ENCODE measurements at regions not wholly inside any gene's neighbourhood (a gene's known extent, or its start where the extent isn't known, plus 50 kb on each side); places are given as distances from the start of the nearest gene placed in this dataset.

DNA sequence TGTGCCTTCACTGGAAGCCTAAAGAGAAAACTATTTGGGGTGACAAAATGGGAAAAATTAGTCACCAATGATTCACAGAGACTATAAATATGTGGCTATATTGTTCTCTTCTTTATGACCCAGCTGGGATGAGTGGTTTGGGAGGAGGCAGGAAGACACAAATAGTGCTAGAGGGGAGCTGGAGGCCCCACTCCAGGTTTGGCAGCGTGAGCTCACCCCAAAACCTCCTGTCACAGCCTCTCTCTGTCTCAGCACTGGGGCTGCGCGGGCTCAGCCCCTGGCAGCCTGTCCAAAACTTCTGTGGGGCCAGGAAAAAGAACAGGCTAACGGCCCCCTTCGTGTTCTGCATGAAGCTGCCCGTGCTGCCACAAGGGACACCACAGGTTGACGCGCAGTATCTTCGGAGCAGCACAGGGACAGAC is 73.2 kb upstream of the LCLAT1 start:
- Histone ChIP-seq H3K27me3 (ENCODE audit: low read depth) (no peaks in the 10 kb centered on the region), H3K36me3 (no peaks in the 10 kb centered on the region), H3K9me3 (replicated peaks) (no peaks in the 10 kb centered on the region), H3K4me1 (no peaks in the 10 kb centered on the region), H3K27ac (replicated peaks) (no peak overlapping the region), H3K4me3 (no peak overlapping the region)
- intact Hi-C loops (cut with micrococcal nuclease): no loop called here
- TF ChIP-seq, protein P1, sequence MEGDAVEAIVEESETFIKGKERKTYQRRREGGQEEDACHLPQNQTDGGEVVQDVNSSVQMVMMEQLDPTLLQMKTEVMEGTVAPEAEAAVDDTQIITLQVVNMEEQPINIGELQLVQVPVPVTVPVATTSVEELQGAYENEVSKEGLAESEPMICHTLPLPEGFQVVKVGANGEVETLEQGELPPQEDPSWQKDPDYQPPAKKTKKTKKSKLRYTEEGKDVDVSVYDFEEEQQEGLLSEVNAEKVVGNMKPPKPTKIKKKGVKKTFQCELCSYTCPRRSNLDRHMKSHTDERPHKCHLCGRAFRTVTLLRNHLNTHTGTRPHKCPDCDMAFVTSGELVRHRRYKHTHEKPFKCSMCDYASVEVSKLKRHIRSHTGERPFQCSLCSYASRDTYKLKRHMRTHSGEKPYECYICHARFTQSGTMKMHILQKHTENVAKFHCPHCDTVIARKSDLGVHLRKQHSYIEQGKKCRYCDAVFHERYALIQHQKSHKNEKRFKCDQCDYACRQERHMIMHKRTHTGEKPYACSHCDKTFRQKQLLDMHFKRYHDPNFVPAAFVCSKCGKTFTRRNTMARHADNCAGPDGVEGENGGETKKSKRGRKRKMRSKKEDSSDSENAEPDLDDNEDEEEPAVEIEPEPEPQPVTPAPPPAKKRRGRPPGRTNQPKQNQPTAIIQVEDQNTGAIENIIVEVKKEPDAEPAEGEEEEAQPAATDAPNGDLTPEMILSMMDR (IDR thresholded peaks at IDR 0.05; ENCODE audit: borderline replicate concordance): no peak
- no peak for DNase-seq

DNA sequence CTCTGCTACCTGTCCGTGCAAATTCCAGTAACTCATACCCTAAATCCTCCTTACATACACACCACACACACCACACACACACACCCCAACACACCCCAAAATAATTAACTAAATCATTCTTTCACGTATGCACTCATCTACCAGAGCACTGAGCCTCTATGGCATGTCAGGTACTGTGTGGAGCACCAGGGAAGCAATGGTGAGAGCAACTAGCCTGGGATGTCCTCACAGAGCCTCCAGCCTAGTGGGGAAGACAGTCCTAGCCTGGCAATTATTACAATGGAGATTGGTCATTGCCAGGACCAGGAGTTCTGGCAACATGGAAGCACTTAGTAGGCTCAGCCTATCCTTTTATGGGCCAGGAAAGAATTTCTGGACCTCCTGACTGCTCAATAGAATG is 72.7 kb upstream of the LCLAT1 start:
- no peaks in the 10 kb centered on the region for H3K9me3 ChIP-seq (replicated peaks)
- H3K27me3 ChIP-seq (ENCODE audit: low read depth): no peaks in the 10 kb centered on the region
- no peak overlapping the region for H3K4me3 ChIP-seq
- H3K27ac ChIP-seq (replicated peaks): no peak overlapping the region
- no peak for DNase-seq
- H3K36me3 ChIP-seq: no peaks in the 10 kb centered on the region
- intact Hi-C loops (cut with micrococcal nuclease): no loop called here
- H3K4me1 ChIP-seq: no peaks in the 10 kb centered on the region
- TF ChIP-seq, protein P1 (IDR thresholded peaks at IDR 0.05; ENCODE audit: borderline replicate concordance): no peak

DNA sequence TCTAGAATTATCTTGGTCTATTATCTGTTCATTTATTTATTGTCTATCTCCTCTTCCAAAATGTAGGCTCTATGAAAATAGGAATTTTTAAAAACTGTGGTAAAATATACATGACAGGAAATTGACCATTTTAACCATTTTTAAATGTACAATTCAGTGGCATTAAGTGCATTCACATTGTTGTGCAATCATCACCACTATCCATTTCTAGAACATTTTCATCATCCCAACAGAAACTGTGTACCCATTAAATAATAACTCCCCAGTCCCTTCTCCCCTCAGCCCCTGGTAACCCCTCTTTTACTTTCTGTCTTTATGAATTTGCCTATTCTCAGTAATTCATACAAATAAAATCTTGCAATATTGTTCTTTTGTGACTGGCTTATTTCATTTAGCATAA is 71.1 kb upstream of the LCLAT1 start:
- intact Hi-C loops (cut with micrococcal nuclease): no loop called here
- H3K4me1 ChIP-seq: no peaks in the 10 kb centered on the region
- TF ChIP-seq, protein P1 (IDR thresholded peaks at IDR 0.05; ENCODE audit: borderline replicate concordance): no peak

DNA sequence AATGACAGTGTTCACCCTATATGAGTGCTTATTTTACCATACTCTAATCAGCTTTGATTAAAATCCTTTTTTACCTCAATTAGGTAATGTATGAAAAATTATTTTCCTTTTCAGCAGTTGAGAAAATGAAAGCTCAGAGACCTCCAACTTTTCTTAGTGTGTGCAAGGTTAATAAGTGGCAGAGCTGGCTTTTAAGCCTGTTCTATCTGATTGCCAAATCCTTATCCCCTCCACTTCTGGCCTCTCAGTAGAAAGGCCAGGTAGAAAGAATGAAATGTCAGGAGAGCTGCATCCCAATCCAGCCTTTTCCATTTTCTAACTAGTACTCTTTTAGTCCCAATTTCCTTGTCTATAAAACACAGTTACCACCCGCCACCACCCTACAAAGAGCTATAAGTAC is 67.6 kb upstream of the LCLAT1 start:
- no peak for DNase-seq
- Histone ChIP-seq H3K27ac (replicated peaks) (no peak overlapping the region), H3K9me3 (replicated peaks) (no peaks in the 10 kb centered on the region), H3K4me1 (no peaks in the 10 kb centered on the region), H3K4me3 (no peak overlapping the region), H3K27me3 (ENCODE audit: low read depth) (no peaks in the 10 kb centered on the region), H3K36me3 (no peaks in the 10 kb centered on the region)
- TF ChIP-seq, protein P1 (IDR thresholded peaks at IDR 0.05; ENCODE audit: borderline replicate concordance): no peak
- intact Hi-C loops (cut with micrococcal nuclease): no loop called here

More for the DNA sequence above, 71.1 kb upstream of the LCLAT1 start:
- Histone ChIP-seq H3K36me3 (no peaks in the 10 kb centered on the region), H3K4me3 (no peak overlapping the region), H3K9me3 (replicated peaks) (no peaks in the 10 kb centered on the region), H3K27me3 (ENCODE audit: low read depth) (no peaks in the 10 kb centered on the region), H3K27ac (replicated peaks) (no peak overlapping the region)
- DNase-seq: no peak

DNA sequence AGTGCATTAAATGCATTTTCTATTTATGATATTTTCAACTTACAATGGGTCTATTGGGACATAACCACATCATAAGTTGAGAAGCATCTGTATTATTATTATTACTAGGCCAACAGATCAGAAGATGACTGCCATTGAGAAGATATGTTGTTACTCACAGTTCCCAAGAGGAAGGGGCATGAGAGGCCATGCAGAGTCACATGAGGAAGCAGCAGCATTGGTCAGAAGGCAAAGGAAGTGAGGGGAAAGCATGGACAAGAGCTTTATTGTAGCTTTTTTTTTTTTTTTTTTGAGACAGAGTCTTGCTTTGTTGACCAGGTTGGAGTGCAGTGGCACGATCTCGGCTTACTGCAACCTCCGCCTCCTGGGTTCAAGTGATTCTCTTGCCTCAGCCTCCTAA is 66.2 kb upstream of the LCLAT1 start:
- intact Hi-C loops (cut with micrococcal nuclease): no loop called here
- DNase-seq: no peak
- no peaks in the 10 kb centered on the region for H3K27me3 ChIP-seq (ENCODE audit: low read depth)
- TF ChIP-seq, protein P1 (IDR thresholded peaks at IDR 0.05; ENCODE audit: borderline replicate concordance): no peak
- no peaks in the 10 kb centered on the region for H3K9me3 ChIP-seq (replicated peaks)
- H3K4me1 ChIP-seq: no peaks in the 10 kb centered on the region
- no peak overlapping the region for H3K4me3 ChIP-seq
- H3K36me3 ChIP-seq: no peaks in the 10 kb centered on the region
- H3K27ac ChIP-seq (replicated peaks): no peak overlapping the region

Measured in left ventricle myocardium inferior (tissue), 1 donor.